Suprapubic skin (tissue), 3 donors: ENCODE measurements at regions not wholly inside any gene's neighbourhood (a gene's known extent, or its start where the extent isn't known, plus 50 kb on each side); places are given as distances from the start of the nearest gene placed in this dataset.

Experiments
- EP300 ChIP-seq: sonication (generic); formaldehyde crosslinking; IDR thresholded peaks from one replicate; pipeline ENCODE4 v1.6.1; 2017; ENCODE audit warnings: antibody characterized with exemption
- POLR2A ChIP-seq, 2 donors: fragments of 450-650 bp; IDR thresholded peaks; one replicate each; pipeline ENCODE4 v1.6.1; 2017; ENCODE audit warnings: antibody characterized with exemption in 2 of 2, mild to moderate bottlenecking in 2 of 2, moderate library complexity in 2 of 2
- TF ChIP-seq, protein P1 (sequence below), 2 donors: fragments of 200-600 bp in 1 of 2; fragments of 450-650 bp in 1 of 2; sonication (generic) in 1 of 2; IDR thresholded peaks; one replicate each; pipeline ENCODE4 v1.5.1; 2016 to 2019; ENCODE audit warnings: antibody characterized with exemption in 2 of 2, mild to moderate bottlenecking in 1 of 2, moderate library complexity in 1 of 2

DNA sequence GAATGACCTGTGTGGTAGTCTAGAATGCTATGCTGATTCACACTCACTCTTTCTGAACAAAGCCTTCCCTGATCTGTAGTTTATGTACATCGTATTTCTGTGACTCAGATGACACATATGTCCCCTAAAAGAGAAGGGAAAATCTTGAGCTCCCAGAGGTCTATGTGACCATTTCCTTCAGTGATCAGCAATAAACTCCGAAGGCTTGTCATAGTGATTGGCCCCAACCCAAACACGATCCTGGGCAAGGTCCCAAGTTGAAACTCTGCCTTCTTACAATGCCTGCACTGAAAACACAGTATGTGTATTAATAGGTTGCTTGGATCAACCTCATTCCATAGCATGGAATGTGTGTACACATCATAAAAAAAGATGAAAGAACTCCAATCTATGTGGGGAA, 685.8 kb downstream of the MAT2B start:
- TF ChIP-seq POLR2A (IDR thresholded peaks at IDR 0.05): no peak
- TF ChIP-seq, protein P1, sequence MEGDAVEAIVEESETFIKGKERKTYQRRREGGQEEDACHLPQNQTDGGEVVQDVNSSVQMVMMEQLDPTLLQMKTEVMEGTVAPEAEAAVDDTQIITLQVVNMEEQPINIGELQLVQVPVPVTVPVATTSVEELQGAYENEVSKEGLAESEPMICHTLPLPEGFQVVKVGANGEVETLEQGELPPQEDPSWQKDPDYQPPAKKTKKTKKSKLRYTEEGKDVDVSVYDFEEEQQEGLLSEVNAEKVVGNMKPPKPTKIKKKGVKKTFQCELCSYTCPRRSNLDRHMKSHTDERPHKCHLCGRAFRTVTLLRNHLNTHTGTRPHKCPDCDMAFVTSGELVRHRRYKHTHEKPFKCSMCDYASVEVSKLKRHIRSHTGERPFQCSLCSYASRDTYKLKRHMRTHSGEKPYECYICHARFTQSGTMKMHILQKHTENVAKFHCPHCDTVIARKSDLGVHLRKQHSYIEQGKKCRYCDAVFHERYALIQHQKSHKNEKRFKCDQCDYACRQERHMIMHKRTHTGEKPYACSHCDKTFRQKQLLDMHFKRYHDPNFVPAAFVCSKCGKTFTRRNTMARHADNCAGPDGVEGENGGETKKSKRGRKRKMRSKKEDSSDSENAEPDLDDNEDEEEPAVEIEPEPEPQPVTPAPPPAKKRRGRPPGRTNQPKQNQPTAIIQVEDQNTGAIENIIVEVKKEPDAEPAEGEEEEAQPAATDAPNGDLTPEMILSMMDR (IDR thresholded peaks at IDR 0.05): no peak
- TF ChIP-seq EP300: no peak
